SU-DHL-6 (cell line): ENCODE measurements at regions not wholly inside any gene's neighbourhood (a gene's known extent, or its start where the extent isn't known, plus 50 kb on each side); places are given as distances from the start of the nearest gene placed in this dataset.
"Not testable (repeated sequence)": the region's sequence is repeated elsewhere in the genome, so short reads cannot be mapped to it uniquely, and the experiment has no call there.

ENCODE experiments used
- H2AFZ ChIP-seq: fragments of 200-600 bp; sonication (generic); 2 replicates; pipeline ENCODE4 v1.6.1; 2014; ENCODE audit warnings: low read depth, mild to moderate bottlenecking, moderate library complexity, mixed read lengths, antibody characterized with exemption, low read length; ENCODE audit not compliant: severe bottlenecking
- H3F3A ChIP-seq: fragments of 200-600 bp; shearing (Covaris generic); 2 replicates; pipeline ENCODE4 v1.6.0; 2016; ENCODE audit warnings: antibody characterized with exemption, mild to moderate bottlenecking; ENCODE audit not compliant: insufficient read depth
- H3K27ac ChIP-seq: fragments of 200-600 bp; sonication (generic); 2 replicates; pipeline ENCODE4 v1.5.1; 2016; ENCODE audit warnings: low read depth, mild to moderate bottlenecking, low read length, moderate library complexity, mixed read lengths
- H3K27me3 ChIP-seq: fragments of 200-600 bp; sonication (generic), shearing (Covaris generic); 2 replicates; pipeline ENCODE4 v1.6.0; 2014; ENCODE audit warnings: mild to moderate bottlenecking, low read length
- H3K36me3 ChIP-seq: fragments of 200-600 bp; sonication (generic); 2 replicates; pipeline ENCODE4 v1.6.1; 2014; ENCODE audit warnings: mild to moderate bottlenecking, low read length, mixed read lengths
- H3K4me2 ChIP-seq: fragments of 300-600, 200-600 bp; shearing (Covaris generic), sonication (generic); 2 replicates; pipeline ENCODE4 v1.6.0; 2014; ENCODE audit warnings: low read length, low read depth, mild to moderate bottlenecking; ENCODE audit not compliant: poor library complexity, severe bottlenecking
- H3K4me3 ChIP-seq: fragments of 200-600 bp; sonication (generic); 2 replicates; pipeline ENCODE4 v1.5.1; 2014; ENCODE audit warnings: antibody characterized with exemption, low read length, mild to moderate bottlenecking, mixed read lengths; ENCODE audit not compliant: insufficient read depth, poor library complexity, severe bottlenecking
- H3K79me2 ChIP-seq: fragments of 200-600 bp; sonication (generic); 2 replicates; pipeline ENCODE4 v1.6.1; 2014; ENCODE audit warnings: mild to moderate bottlenecking, low read length, moderate library complexity; ENCODE audit not compliant: insufficient read depth
- H3K9ac ChIP-seq: fragments of 200-600 bp; sonication (generic); 2 replicates; pipeline ENCODE4 v1.7.0; 2014; ENCODE audit warnings: mild to moderate bottlenecking, low read length
- H3K9me2 ChIP-seq: fragments of 200-600 bp; sonication (generic); replicated peaks from 2 replicates; pipeline ENCODE4 v1.6.1; 2014; ENCODE audit warnings: low read length; ENCODE audit not compliant: insufficient read depth
- H3K9me3 ChIP-seq: fragments of 200-600 bp; sonication (generic); 2 replicates; pipeline ENCODE4 v1.6.1; 2014; ENCODE audit warnings: low read length, mixed read lengths; ENCODE audit not compliant: insufficient read depth
- H4K20me1 ChIP-seq: fragments of 200-600 bp; sonication (generic); 2 replicates; pipeline ENCODE4 v1.6.1; 2014; ENCODE audit warnings: low read depth, mild to moderate bottlenecking, antibody characterized with exemption, low read length, moderate library complexity, mixed read lengths
- CTCF ChIP-seq: fragments of 200-600 bp; sonication (generic); IDR thresholded peaks from one replicate; pipeline ENCODE4 v1.5.1; 2017; ENCODE audit warnings: antibody characterized with exemption, mild to moderate bottlenecking, low read length, moderate library complexity; ENCODE audit not compliant: insufficient read depth, poor library complexity, severe bottlenecking
- EZH2phosphoT487 ChIP-seq: fragments of 200-600 bp; sonication (generic), shearing (Covaris generic); conservative IDR thresholded peaks from 2 replicates; pipeline ENCODE4 v1.6.1; 2018; ENCODE audit warnings: mild to moderate bottlenecking, antibody characterized with exemption, low read length, moderate library complexity, mixed read lengths

GRCh38 chr7:106499897-106500296, 161.1 kb downstream of the CCDC71L start:
- Histone ChIP-seq H3K9ac (no peak overlapping the region), H3K79me2 (no peaks in the 10 kb centered on the region)
- TF ChIP-seq EZH2phosphoT487 = no peak
- TF ChIP-seq CTCF = no peak

DNA sequence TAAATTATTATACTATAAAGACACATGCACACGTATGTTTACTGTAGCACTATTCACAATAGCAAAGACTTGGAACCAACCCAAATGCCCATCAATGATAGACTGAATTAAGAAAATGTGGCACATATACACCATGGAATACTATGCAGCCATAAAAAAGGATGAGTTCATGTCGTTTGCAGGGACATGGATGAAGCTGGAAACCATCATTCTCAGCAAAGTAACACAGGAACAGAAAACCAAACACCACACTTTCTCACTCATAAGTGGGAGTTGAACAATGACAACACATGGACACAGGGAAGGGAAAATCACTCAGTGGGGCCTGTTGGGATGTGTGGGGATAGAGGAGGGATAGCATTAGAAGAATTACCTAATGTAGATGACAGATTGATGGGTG, 163.0 kb downstream of the CCDC71L start:
- H2AFZ ChIP-seq, H3K27ac ChIP-seq, H3F3A ChIP-seq, H3K79me2 ChIP-seq, H3K4me2 ChIP-seq, H3K9ac ChIP-seq, H3K9me2 ChIP-seq, H3K9me3 ChIP-seq, H3K27me3 ChIP-seq, H3K4me3 ChIP-seq, H3K36me3 ChIP-seq, H4K20me1 ChIP-seq: not testable (repeated sequence)

More at GRCh38 chr7:106499897-106500296, 161.1 kb downstream of the CCDC71L start:
- Histone ChIP-seq H4K20me1 (no peaks in the 10 kb centered on the region), H3K9me3 (no peaks in the 10 kb centered on the region), H3F3A (no peaks in the 10 kb centered on the region), H3K4me3 (no peak overlapping the region), H2AFZ (no peak overlapping the region), H3K4me2 (no peak overlapping the region), H3K36me3 (no peaks in the 10 kb centered on the region), H3K27me3 (no peaks in the 10 kb centered on the region), H3K9me2 (no peaks in the 10 kb centered on the region), H3K27ac (no peak overlapping the region)

GRCh38 chr7:106493041-106493731, 167.8 kb downstream of the CCDC71L start:
- no peak overlapping the region for H3K9ac ChIP-seq
- no peaks in the 10 kb centered on the region for H3K36me3 ChIP-seq
- no peaks in the 10 kb centered on the region for H3K79me2 ChIP-seq
- H3K4me3 ChIP-seq = no peak overlapping the region
- H2AFZ ChIP-seq = no peak overlapping the region
- H3F3A ChIP-seq = no peaks in the 10 kb centered on the region
- no peak overlapping the region for H3K27ac ChIP-seq
- no peaks in the 10 kb centered on the region for H3K27me3 ChIP-seq
- H3K4me2 ChIP-seq = no peak overlapping the region
- H3K9me2 ChIP-seq = no peaks in the 10 kb centered on the region
- TF ChIP-seq EZH2phosphoT487 (no peak), CTCF (no peak)
- H3K9me3 ChIP-seq = no peaks in the 10 kb centered on the region
- H4K20me1 ChIP-seq = no peaks in the 10 kb centered on the region

GRCh38 chr7:106488465-106488864, 172.5 kb downstream of the CCDC71L start:
- Histone ChIP-seq H3K9me2 (no peaks in the 10 kb centered on the region), H3K9me3 (no peaks in the 10 kb centered on the region), H3K9ac (no peak overlapping the region), H3K79me2 (no peaks in the 10 kb centered on the region), H2AFZ (no peak overlapping the region), H3K27ac (no peak overlapping the region), H3K4me2 (no peak overlapping the region), H3F3A (no peaks in the 10 kb centered on the region), H3K27me3 (no peaks in the 10 kb centered on the region), H4K20me1 (no peaks in the 10 kb centered on the region), H3K36me3 (no peaks in the 10 kb centered on the region), H3K4me3 (no peak overlapping the region)
- TF ChIP-seq EZH2phosphoT487 (no peak), CTCF (no peak)
